Left ventricle myocardium inferior (tissue), 1 donor: ENCODE measurements at regions not wholly inside any gene's neighbourhood (a gene's known extent, or its start where the extent isn't known, plus 50 kb on each side); places are given as distances from the start of the nearest gene placed in this dataset.

Source experiments
- DNase-seq: peaks from one replicate; pipeline ENCODE4 v3.0.0-alpha.2; 2020
- H3K27ac ChIP-seq: fragments of 200-600 bp; replicated peaks from 2 replicates; pipeline ENCODE4 v1.8.0; 2021
- H3K27me3 ChIP-seq: fragments of 200-600 bp; 2 replicates; pipeline ENCODE4 v1.8.0; 2021; ENCODE audit warnings: low read depth
- H3K36me3 ChIP-seq: fragments of 200-600 bp; 2 replicates; pipeline ENCODE4 v1.8.0; 2021
- H3K4me1 ChIP-seq: fragments of 200-600 bp; 2 replicates; pipeline ENCODE4 v1.8.0; 2021
- H3K4me3 ChIP-seq: fragments of 200-600 bp; 2 replicates; pipeline ENCODE4 v1.8.0; 2021; ENCODE audit warnings: mild to moderate bottlenecking, moderate library complexity
- H3K9me3 ChIP-seq: fragments of 200-600 bp; replicated peaks from 2 replicates; pipeline ENCODE4 v1.8.0; 2021
- CTCF ChIP-seq: fragments of 200-600 bp; IDR thresholded peaks from 2 replicates; pipeline ENCODE4 v1.8.0; 2021; ENCODE audit warnings: antibody characterized with exemption, mild to moderate bottlenecking, borderline replicate concordance
- intact Hi-C: fragments of 100-400 bp; cut with micrococcal nuclease; formaldehyde crosslinking; loops from one replicate; pipeline ENCODE4 v1.11.0; 2022
- donor health status: DM: no; HTN: yes; CAD: no; lungs with severe emphysema.

DNA sequence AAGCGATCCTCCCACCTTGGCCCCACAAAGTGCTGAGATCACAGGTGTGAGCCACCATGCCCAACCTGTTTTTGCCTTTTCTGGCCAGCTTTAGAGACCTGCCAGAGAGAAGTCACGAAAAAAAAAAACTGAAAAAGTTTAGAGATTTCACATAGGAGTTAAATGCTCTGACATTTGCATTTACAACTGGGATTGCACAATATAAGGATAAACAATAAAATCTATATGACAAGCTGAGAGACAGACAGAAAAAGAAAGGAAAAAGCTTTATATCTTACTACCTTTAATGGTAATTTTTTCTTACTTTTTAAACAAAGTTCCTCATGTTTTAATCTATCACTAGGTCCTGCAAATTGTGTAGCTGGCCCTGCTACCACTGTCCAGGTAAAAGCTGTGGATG is 466.5 kb downstream of the TXNL1 start:
- Histone ChIP-seq H3K27ac (no peak overlapping the region), H3K4me1 (peaks cover 11% of the 10 kb centered on the region), H3K9me3 (no peaks in the 10 kb centered on the region), H3K4me3 (no peak overlapping the region), H3K36me3 (no peaks in the 10 kb centered on the region), H3K27me3 (no peaks in the 10 kb centered on the region)
- intact Hi-C loops, result no loop called here
- DNase-seq, result no peak
- no peak for TF ChIP-seq CTCF

DNA sequence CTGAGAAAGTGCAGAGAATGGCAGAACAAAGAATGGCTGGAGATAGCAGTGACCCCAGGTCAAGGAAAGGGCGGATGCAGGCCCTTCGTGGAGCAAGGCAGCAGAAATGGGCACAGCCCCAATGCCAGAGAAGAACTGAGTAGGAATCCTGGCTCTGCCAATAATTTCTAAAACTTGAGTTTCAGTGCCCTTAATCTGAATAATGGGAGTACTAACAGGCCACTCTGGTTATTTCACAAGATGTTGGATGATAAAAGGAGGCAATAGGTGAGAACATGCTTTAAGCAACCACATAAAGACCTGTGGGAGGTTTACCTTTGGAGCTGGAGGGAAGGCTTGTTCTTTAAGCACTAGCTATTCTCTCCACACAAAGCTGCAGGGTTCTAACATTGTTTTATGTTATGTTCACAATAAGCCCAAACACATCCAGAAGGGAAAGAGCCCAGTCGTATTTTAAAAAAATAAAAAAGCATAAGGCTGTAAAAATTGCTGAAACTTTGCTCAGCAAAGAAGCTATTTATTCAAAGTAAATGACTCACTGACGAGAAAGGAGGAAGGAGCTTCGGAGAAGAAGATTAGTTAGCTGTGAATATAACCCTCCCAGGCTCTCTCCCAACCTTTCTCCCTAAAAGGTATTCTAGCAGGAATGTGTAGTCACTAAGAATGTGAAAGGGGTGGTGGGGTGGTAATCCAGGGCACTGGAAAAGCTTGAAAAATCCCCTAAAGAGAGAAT is 470.2 kb downstream of the TXNL1 start:
- no peak for TF ChIP-seq CTCF
- no peaks in the 10 kb centered on the region for H3K9me3 ChIP-seq
- H3K27ac ChIP-seq, result peak overlapping the region; percentile 11
- no peaks in the 10 kb centered on the region for H3K36me3 ChIP-seq
- H3K4me1 ChIP-seq, result peaks cover 14% of the 10 kb centered on the region
- intact Hi-C loops, result no loop called here
- H3K4me3 ChIP-seq, result no peak overlapping the region
- DNase-seq, result no peak
- H3K27me3 ChIP-seq, result no peaks in the 10 kb centered on the region

DNA sequence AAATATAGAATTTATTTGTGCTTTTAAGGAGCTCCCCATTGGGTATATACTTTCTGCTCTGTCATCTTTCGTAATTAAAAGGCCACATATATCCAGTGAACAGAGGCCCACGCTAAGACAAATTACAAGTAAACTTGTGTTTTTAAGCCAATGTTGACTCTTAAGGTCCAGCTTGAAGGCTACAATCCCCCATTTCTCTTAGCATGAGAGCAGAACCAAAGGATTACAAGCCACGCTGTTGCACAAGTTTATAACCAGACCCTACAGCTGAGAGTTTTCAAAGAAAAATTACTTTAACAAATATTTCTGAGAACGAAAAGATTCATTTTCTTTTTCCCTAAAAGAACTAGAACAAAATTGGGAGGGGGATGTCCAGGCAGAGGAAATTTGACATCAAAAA is 471.0 kb downstream of the TXNL1 start:
- Histone ChIP-seq H3K4me3 (no peak overlapping the region), H3K27ac (no peak overlapping the region), H3K27me3 (no peaks in the 10 kb centered on the region), H3K4me1 (peaks cover 23% of the 10 kb centered on the region), H3K36me3 (no peaks in the 10 kb centered on the region), H3K9me3 (no peaks in the 10 kb centered on the region)
- no peak for TF ChIP-seq CTCF
- no peak for DNase-seq
- intact Hi-C loops, result no loop called here

DNA sequence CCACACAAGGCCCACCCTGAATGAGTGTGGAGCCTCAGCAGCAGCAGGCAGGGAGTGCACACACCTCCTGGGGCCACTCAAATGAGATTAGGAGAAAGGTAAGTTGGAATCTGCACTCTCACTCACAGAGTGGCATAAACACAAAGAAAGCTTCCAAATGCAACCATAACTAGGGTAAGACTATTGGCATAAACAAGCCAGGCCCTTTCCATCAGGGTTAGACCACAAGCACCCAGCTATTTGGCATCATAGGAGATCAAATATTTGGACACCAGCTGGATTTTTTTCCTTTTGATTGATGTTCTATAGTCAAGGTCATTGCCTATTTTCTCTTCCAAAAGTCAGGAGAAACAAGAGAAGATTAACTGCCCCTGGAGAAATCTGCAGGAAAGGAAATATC is 471.5 kb downstream of the TXNL1 start:
- peaks cover 27% of the 10 kb centered on the region for H3K4me1 ChIP-seq
- intact Hi-C loops, result no loop called here
- H3K4me3 ChIP-seq, result no peak overlapping the region
- H3K27ac ChIP-seq, result no peak overlapping the region
- no peak for DNase-seq
- no peaks in the 10 kb centered on the region for H3K9me3 ChIP-seq
- H3K27me3 ChIP-seq, result no peaks in the 10 kb centered on the region
- no peaks in the 10 kb centered on the region for H3K36me3 ChIP-seq
- TF ChIP-seq CTCF, result no peak

DNA sequence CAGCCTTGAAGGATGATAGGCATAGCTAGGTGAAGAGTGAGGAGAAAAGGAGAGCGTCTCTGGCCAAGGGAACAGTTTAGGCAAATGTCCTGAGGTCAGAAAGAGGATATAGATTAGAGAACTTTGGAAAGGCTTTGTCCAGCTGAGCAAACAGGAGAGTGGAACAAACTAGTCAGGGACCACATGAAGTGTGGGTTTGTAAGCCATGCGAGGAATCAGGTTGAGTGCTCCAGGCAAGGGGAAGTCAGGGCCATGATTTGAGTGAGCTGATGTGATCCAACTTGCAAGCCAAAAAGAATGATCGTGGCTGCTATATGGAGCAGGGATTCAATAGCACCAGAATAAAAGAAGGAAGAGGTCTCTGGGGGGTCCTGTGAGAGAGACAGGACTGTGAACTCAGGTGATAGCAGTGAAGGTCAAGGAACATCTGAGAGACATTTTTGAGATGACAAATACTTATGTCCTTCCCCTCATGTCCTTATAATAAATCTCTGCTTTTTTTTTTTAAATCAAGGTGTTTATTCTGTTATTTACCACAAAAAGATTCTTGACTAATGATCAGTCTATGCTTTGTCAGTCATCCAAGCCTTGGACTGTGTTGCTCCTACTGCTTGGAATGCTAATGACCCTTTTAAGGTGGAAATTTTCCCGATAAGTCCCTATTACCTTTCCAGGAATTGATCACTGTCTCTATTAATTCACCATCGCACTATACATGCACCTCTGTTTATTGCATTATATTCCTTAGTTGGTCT is 472.6 kb downstream of the TXNL1 start:
- H3K9me3 ChIP-seq, result no peaks in the 10 kb centered on the region
- DNase-seq, result no peak
- H3K36me3 ChIP-seq, result no peaks in the 10 kb centered on the region
- no peak overlapping the region for H3K27ac ChIP-seq
- intact Hi-C loops, result no loop called here
- H3K27me3 ChIP-seq, result no peaks in the 10 kb centered on the region
- H3K4me3 ChIP-seq, result no peak overlapping the region
- no peak for TF ChIP-seq CTCF
- H3K4me1 ChIP-seq, result peaks cover 38% of the 10 kb centered on the region
